HFF-Myc (cell line): ENCODE measurements at regions not wholly inside any gene's neighbourhood (a gene's known extent, or its start where the extent isn't known, plus 50 kb on each side); places are given as distances from the start of the nearest gene placed in this dataset.

Experiments
- DNase-seq: peaks from one replicate; pipeline ENCODE4 v3.0.0-alpha.2; 2011; ENCODE audit warnings: low read depth; ENCODE audit errors: extremely low read depth
- H3K4me3 ChIP-seq: replicated peaks from 2 replicates; pipeline ENCODE4 v1.5.1; 2011; ENCODE audit warnings: low read depth, mild to moderate bottlenecking, control low read depth, low read length
- CTCF ChIP-seq: IDR thresholded peaks from 2 replicates; pipeline ENCODE4 v1.5.1; 2012; ENCODE audit warnings: mild to moderate bottlenecking, low read depth, low read length, control low read depth; ENCODE audit errors: missing control alignments

GRCh38 chr2:18836436-18836835 lies 247.1 kb upstream of the NT5C1B start:
- H3K4me3 ChIP-seq, result no peak overlapping the region
- no peak for TF ChIP-seq CTCF

GRCh38 chr2:18835787-18836186 lies 246.4 kb upstream of the NT5C1B start:
- H3K4me3 ChIP-seq, result no peak overlapping the region
- TF ChIP-seq CTCF, result no peak
- no peak for DNase-seq

More at GRCh38 chr2:18836436-18836835, 247.1 kb upstream of the NT5C1B start:
- DNase-seq, result no peak

GRCh38 chr2:18834341-18834740 lies 245.0 kb upstream of the NT5C1B start:
- no peak overlapping the region for H3K4me3 ChIP-seq
- no peak for TF ChIP-seq CTCF
- no peak for DNase-seq

- TF ChIP-seq CTCF, result no peak
- H3K4me3 ChIP-seq, result no peak overlapping the region
- no peak for DNase-seq
These were observed 244.6 kb upstream of the NT5C1B start for GRCh38 chr2:18833941-18834340.

- DNase-seq, result no peak
- no peak for TF ChIP-seq CTCF
These were observed 242.6 kb upstream of the NT5C1B start for GRCh38 chr2:18831916-18832510.

GRCh38 chr2:18830962-18831361 lies 241.6 kb upstream of the NT5C1B start:
- no peak for DNase-seq
- no peak for TF ChIP-seq CTCF
- H3K4me3 ChIP-seq, result no peak overlapping the region

More at GRCh38 chr2:18831916-18832510, 242.6 kb upstream of the NT5C1B start:
- no peak overlapping the region for H3K4me3 ChIP-seq

GRCh38 chr2:18829976-18830375 lies 240.6 kb upstream of the NT5C1B start:
- no peak overlapping the region for H3K4me3 ChIP-seq
- no peak for DNase-seq
- TF ChIP-seq CTCF, result no peak
